K562 (cell line): ENCODE measurements at regions not wholly inside any gene's neighbourhood (a gene's known extent, or its start where the extent isn't known, plus 50 kb on each side); places are given as distances from the start of the nearest gene placed in this dataset.
A peak's percentile ranks its signal among the peaks of the same experiment; 100 is the strongest.

ENCODE experiments used
- ATAC-seq: fragments of 200-7000 bp; cut with Tn5 transposase; 3 replicates; pipeline ENCODE4 v1.9.1; 2020; ENCODE audit warnings: moderate library complexity
- BruUV-seq: library from RNA; stranded (reverse); fragments of 400-500 nt; replicated peaks from 2 replicates; lab custom pipeline; 2021; lab: Mats Ljungman, UMichigan
- CTCF ChIA-PET: fragments of 300-600 bp; formaldehyde crosslinking; extraction: SDS; loops from one replicate; lab custom pipeline; 2021; ENCODE audit warnings: low intra/inter-chr PET ratio; lab: Yijun Ruan, JAX
- POLR2A ChIA-PET: fragments of 300-600, 350-650 bp; sonication (Branson Sonifier 250); formaldehyde crosslinking; extraction: SDS; loops from one replicate; lab custom pipeline; 2021; ENCODE audit warnings: antibody characterized with exemption, inconsistent platforms; lab: Yijun Ruan, JAX
- DNase-seq, 4 experiments: peaks; one replicate each; pipeline versions ENCODE4 v3.0.0 to v3.0.0-alpha.2; 2011 to 2018; ENCODE audit warnings: low spot score in 3 of 4, mixed read lengths in 3 of 4; ENCODE audit errors: extremely low read depth in 1 of 4
- FAIRE-seq: peaks from 2 replicates; lab custom pipeline; 2011; peaks lifted over from hg19 to GRCh38; lab: Jason Lieb, UNC
- H2AFZ ChIP-seq: 2 replicates; pipeline ENCODE4 v1.6.0; 2011; ENCODE audit warnings: low read depth, low read length, control low read depth, inconsistent platforms
- H3K27ac ChIP-seq: fragments of 200-600 bp; 3 replicates; pipeline ENCODE4 v1.8.0; 2011; ENCODE audit warnings: low read depth, mild to moderate bottlenecking, control low read depth, inconsistent platforms, low read length, moderate library complexity, mixed read lengths; ENCODE audit errors: extremely low read depth
- H3K27me3 ChIP-seq, 2 experiments: fragments of 300-600 bp in 1 of 2; 2 replicates in 1 of 2; 3 replicates in 1 of 2; pipeline versions ENCODE4 v1.6.0 to v1.8.0; 2011; ENCODE audit warnings: inconsistent platforms in 2 of 2, low read length in 2 of 2, mild to moderate bottlenecking in 1 of 2, mixed read lengths in 1 of 2, moderate library complexity in 1 of 2; ENCODE audit not compliant: control insufficient read depth in 2 of 2, insufficient read depth in 2 of 2
- H3K36me3 ChIP-seq: fragments of 300-600 bp; 3 replicates; pipeline ENCODE4 v1.8.0; 2011; ENCODE audit warnings: mild to moderate bottlenecking, low read length, inconsistent platforms; ENCODE audit not compliant: control insufficient read depth, insufficient read depth
- H3K4me1 ChIP-seq, 2 experiments: fragments of 200-600 bp in 1 of 2; replicated peaks in 1 of 2; 2 replicates in 1 of 2; 3 replicates in 1 of 2; pipeline versions ENCODE4 v1.5.1 to v1.8.0; 2011; ENCODE audit warnings: inconsistent platforms in 2 of 2, low read length in 2 of 2, mild to moderate bottlenecking in 1 of 2, mixed read lengths in 1 of 2, moderate library complexity in 1 of 2; ENCODE audit not compliant: control insufficient read depth in 2 of 2, insufficient read depth in 2 of 2
- H3K4me2 ChIP-seq: 2 replicates; pipeline ENCODE4 v1.6.1; 2011; ENCODE audit warnings: low read length, control low read depth, inconsistent platforms, mixed read lengths; ENCODE audit not compliant: insufficient read depth
- H3K4me3 ChIP-seq: fragments of 200-600 bp; sonication (generic), shearing (Covaris generic); 2 replicates; pipeline ENCODE4 v1.5.1; 2016; ENCODE audit warnings: control low read depth, inconsistent platforms
- H3K79me2 ChIP-seq: fragments of 200-600 bp; 3 replicates; pipeline ENCODE4 v1.8.0; 2011; ENCODE audit warnings: low read length, inconsistent platforms; ENCODE audit not compliant: control insufficient read depth, insufficient read depth
- H3K9ac ChIP-seq, 2 experiments: 2 replicates each; pipeline versions ENCODE4 v1.6.0 to v1.6.1; 2011; ENCODE audit warnings: low read depth in 2 of 2, low read length in 2 of 2, control low read depth in 1 of 2, inconsistent platforms in 1 of 2, mild to moderate bottlenecking in 1 of 2, mixed read lengths in 1 of 2; ENCODE audit not compliant: insufficient read depth in 1 of 2
- H3K9me1 ChIP-seq: one replicate; pipeline ENCODE4 v1.6.0; 2011; ENCODE audit warnings: inconsistent platforms, mild to moderate bottlenecking, low read length, moderate library complexity; ENCODE audit not compliant: control insufficient read depth, insufficient read depth
- H3K9me3 ChIP-seq: replicated peaks from 2 replicates; pipeline ENCODE4 v1.5.1; 2011; ENCODE audit warnings: low read depth, low read length, inconsistent platforms; ENCODE audit not compliant: control insufficient read depth, insufficient read depth
- H4K20me1 ChIP-seq: replicated peaks from 2 replicates; pipeline ENCODE4 v1.6.1; 2011; ENCODE audit warnings: low read length, inconsistent platforms, mixed read lengths; ENCODE audit not compliant: control insufficient read depth, insufficient read depth
- ERF ChIP-seq: fragments of 450-650 bp; formaldehyde crosslinking; IDR thresholded peaks from 2 replicates; pipeline ENCODE4 v1.4.0; 2020; ENCODE audit warnings: mild to moderate bottlenecking, mixed read lengths
- NFIC ChIP-seq: fragments of 450-650 bp; IDR thresholded peaks from 2 replicates; pipeline ENCODE4 v1.6.1; 2017; ENCODE audit warnings: mild to moderate bottlenecking, inconsistent platforms
- RBM22 ChIP-seq: fragments of 200-400 bp; formaldehyde crosslinking; IDR thresholded peaks from 2 replicates; pipeline ENCODE4 v1.6.1; 2018; ENCODE audit warnings: low read length, low read depth; ENCODE audit not compliant: poor library complexity, severe bottlenecking
- ZNF184 ChIP-seq: sonication (generic); formaldehyde crosslinking; IDR thresholded peaks from 2 replicates; pipeline ENCODE4 v1.5.0; 2020; ENCODE audit warnings: missing genetic modification reagents
- ZNF639 ChIP-seq, 2 experiments: fragments of 200-800 bp in 1 of 2; sonication (Bioruptor generic) in 1 of 2; sonication (generic) in 1 of 2; formaldehyde crosslinking in 1 of 2; IDR thresholded peaks in 1 of 2; conservative IDR thresholded peaks in 1 of 2; 2 replicates each; pipeline versions ENCODE4 v1.5.0 to v1.6.1; 2016 to 2020; ENCODE audit warnings: missing compliant biosample characterization in 1 of 2, missing genetic modification characterization in 1 of 2, missing genetic modification reagents in 1 of 2
- WGBS: fragments of 100-300 bp; shearing (Covaris generic); methylation state at CpG from one replicate; pipeline ENCODE4 v1.1.6; 2016; ENCODE audit warnings: low coverage, mixed read lengths; ENCODE audit not compliant: insufficient coverage; ENCODE audit errors: missing lambda C conversion rate; 5-methylcytosine and 5-hydroxymethylcytosine counted together
- in situ Hi-C: fragments of 300-500 bp; cut with MboI; formaldehyde crosslinking; loops from 4 replicates; pipeline ENCODE4 v1.15.0; 2018; ENCODE audit warnings: inconsistent platforms, mixed read lengths
- intact Hi-C: fragments of 100-400 bp; cut with micrococcal nuclease; formaldehyde crosslinking; loops from 2 replicates; pipeline ENCODE4 v1.14.2; 2022

- no peak overlapping the region for H3K4me2 ChIP-seq
- no peak overlapping the region for H3K9ac ChIP-seq
- H4K20me1 ChIP-seq, result no peaks in the 10 kb centered on the region
- H3K36me3 ChIP-seq, result no peaks in the 10 kb centered on the region
- no peak overlapping the region for H3K4me3 ChIP-seq
- H2AFZ ChIP-seq, result no peak overlapping the region
- FAIRE-seq, result no peak
- no peak for ATAC-seq
- H3K27me3 ChIP-seq, result no peaks in the 10 kb centered on the region
- TF ChIP-seq ZNF184 (CRISPR knock-in tag) (no peak), NFIC (peak; percentile 58)
- no peaks in the 10 kb centered on the region for H3K4me1 ChIP-seq
- in situ Hi-C loops, result no loop called here
- CTCF ChIA-PET, result no interaction called here
- H3K79me2 ChIP-seq, result no peaks in the 10 kb centered on the region
- H3K27ac ChIP-seq, result no peak overlapping the region
- POLR2A ChIA-PET, result no interaction called here
- WGBS, result 0% methylated on average over 2 of the region's 2 CpGs
- no TSS peak for BruUV-seq
- no peaks in the 10 kb centered on the region for H3K9me3 ChIP-seq
- peak in 1 of 4 experiments; percentile 1 for DNase-seq
- H3K9me1 ChIP-seq, result no peaks in the 10 kb centered on the region
- intact Hi-C loops, result no loop called here
These were observed 508.6 kb upstream of the FAM174A start for GRCh38 chr5:100026606-100027005.

GRCh38 chr5:100023536-100023935, 511.6 kb upstream of the FAM174A start:
- H4K20me1 ChIP-seq, result no peaks in the 10 kb centered on the region
- no peaks in the 10 kb centered on the region for H3K4me1 ChIP-seq
- ChIA-PET POLR2A (no interaction called here), CTCF (no interaction called here)
- H3K27ac ChIP-seq, result no peak overlapping the region
- in situ Hi-C loops (no loop called here), intact Hi-C loops (no loop called here)
- TF ChIP-seq ERF (no peak), RBM22 (no peak), ZNF639 (CRISPR knock-in tag; conservative IDR thresholded peaks at IDR 0.05 in 1 of 2, IDR thresholded peaks at IDR 0.05 in 1 of 2) (no peak)
- H3K36me3 ChIP-seq, result no peaks in the 10 kb centered on the region
- no peak overlapping the region for H3K4me3 ChIP-seq
- FAIRE-seq (no peak), DNase-seq (no peak), ATAC-seq (no peak)
- no peaks in the 10 kb centered on the region for H3K79me2 ChIP-seq
- H3K9ac ChIP-seq, result no peak overlapping the region
- H3K9me3 ChIP-seq, result no peaks in the 10 kb centered on the region
- no peaks in the 10 kb centered on the region for H3K9me1 ChIP-seq
- no peak overlapping the region for H3K4me2 ChIP-seq
- BruUV-seq, result no TSS peak
- no peak overlapping the region for H2AFZ ChIP-seq
- H3K27me3 ChIP-seq, result no peaks in the 10 kb centered on the region
